ENCODE measurements at regions not wholly inside any gene's neighbourhood (a gene's known extent, or its start where the extent isn't known, plus 50 kb on each side); places are given as distances from the start of the nearest gene placed in this dataset.

DNA sequence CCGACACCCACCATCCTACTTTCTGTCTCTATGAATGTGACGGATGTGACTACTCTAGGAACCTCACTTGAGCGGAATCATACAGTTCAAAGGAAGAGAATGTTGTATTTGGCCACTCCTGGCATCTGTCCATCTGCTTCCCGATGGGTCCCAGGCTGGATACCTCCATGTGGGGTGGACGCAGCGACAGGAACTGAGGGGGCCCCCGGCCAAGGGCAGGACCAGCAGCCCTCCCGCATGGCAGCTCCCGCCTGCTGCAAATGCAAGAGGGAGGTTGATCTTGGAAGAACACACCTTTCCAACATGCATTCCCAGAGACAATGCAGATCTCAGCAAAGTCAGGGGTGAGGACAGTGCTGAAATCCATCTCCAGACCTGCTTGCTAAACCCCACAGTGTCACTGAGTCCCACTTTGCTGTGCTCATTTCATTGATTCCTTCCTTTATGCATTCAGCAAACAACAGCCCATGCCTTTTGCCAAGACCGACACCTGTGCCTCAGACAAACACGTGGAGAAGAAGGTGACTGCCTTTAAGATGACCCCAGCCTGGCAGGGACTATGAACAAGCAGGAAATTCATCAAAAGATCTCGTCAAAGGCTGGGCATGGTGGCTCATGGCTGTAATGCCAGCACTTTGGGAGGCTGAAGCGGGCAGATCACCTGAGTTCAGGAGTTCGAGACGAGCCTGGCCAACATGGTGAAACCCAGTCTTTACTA, 246.2 kb downstream of the CTTN start:
- Histone ChIP-seq H2BK12ac (ENCODE audit: insufficient read length, low read depth, low read length) (no peak overlapping the region), H3T11ph (ENCODE audit: low read length) (no peak overlapping the region), H2BK5ac (ENCODE audit: insufficient read length, low read length) (no peak overlapping the region), H3K9me3 (ENCODE audit: control insufficient read depth, low read depth, low read length) (no peaks in the 10 kb centered on the region), H3K27ac (ENCODE audit: insufficient read length, low read depth, low read length) (no peak overlapping the region), H3K79me2 (ENCODE audit: insufficient read depth, low read length) (no peaks in the 10 kb centered on the region; the same call in 1 of the 2 replicates), H3K56ac (ENCODE audit: insufficient read length, low read depth, low read length) (no peak overlapping the region), H4K91ac (ENCODE audit: insufficient read length, low read depth, low read length) (no peak overlapping the region), H3K9ac (ENCODE audit: extremely low read depth, insufficient read length, low read length) (no peak overlapping the region), H3K23me2 (ENCODE audit: insufficient read length, low read depth, low read length, poor library complexity, severe bottlenecking) (no peaks in the 10 kb centered on the region), H2AK5ac (ENCODE audit: insufficient read length, low read length) (no peak overlapping the region), H2BK120ac (ENCODE audit: low read depth, low read length, poor library complexity, severe bottlenecking) (no peak overlapping the region), H3K4me1 (ENCODE audit: insufficient read depth, low read length) (peaks cover 40% of the 10 kb centered on the region), H3K18ac (ENCODE audit: insufficient read length, low read depth, low read length) (peak overlapping the region; percentile 29), H2BK20ac (ENCODE audit: low read depth, low read length, poor library complexity, severe bottlenecking) (no peak overlapping the region), H2BK15ac (ENCODE audit: low read depth, low read length) (no peak overlapping the region), H4K8ac (replicated peaks; ENCODE audit: insufficient read length, low read depth, low read length) (no peak overlapping the region), H3K14ac (ENCODE audit: insufficient read depth, low read length) (0 out of 2 replicates have a peak overlapping the region, but pooled peaks have one; percentile 25), H3K27me3 (ENCODE audit: insufficient read depth, low read length) (no peaks in the 10 kb centered on the region), H2AFZ (ENCODE audit: low read length) (no peak overlapping the region), H3K79me1 (ENCODE audit: insufficient read depth, low read depth, low read length, poor library complexity, severe bottlenecking) (no peaks in the 10 kb centered on the region), H4K20me1 (ENCODE audit: control insufficient read depth, insufficient read depth, insufficient read length) (no peaks in the 10 kb centered on the region), H3K4ac (ENCODE audit: low read depth, low read length) (no peak overlapping the region), H4K5ac (ENCODE audit: insufficient read length, low read depth, low read length) (no peak overlapping the region), H3K4me2 (ENCODE audit: insufficient read depth, insufficient read length, low read length) (no peak overlapping the region), H3K23ac (ENCODE audit: insufficient read length, low read depth, low read length) (no peak overlapping the region)
- peaks cover 73 to 78% of the 10 kb centered on the region in 2 experiments for H3K4me1 Mint-ChIP-seq
- no CpG with 5 or more reads among the region's 15 CpGs for WGBS (ENCODE audit: extremely low coverage, insufficient read length, low lambda C conversion rate)
- H3K27ac Mint-ChIP-seq: peak overlapping the region in 2 of 3 experiments; percentile 71 to 84; a peak in 4 of 7 replicates
- TF ChIP-seq, protein P1, sequence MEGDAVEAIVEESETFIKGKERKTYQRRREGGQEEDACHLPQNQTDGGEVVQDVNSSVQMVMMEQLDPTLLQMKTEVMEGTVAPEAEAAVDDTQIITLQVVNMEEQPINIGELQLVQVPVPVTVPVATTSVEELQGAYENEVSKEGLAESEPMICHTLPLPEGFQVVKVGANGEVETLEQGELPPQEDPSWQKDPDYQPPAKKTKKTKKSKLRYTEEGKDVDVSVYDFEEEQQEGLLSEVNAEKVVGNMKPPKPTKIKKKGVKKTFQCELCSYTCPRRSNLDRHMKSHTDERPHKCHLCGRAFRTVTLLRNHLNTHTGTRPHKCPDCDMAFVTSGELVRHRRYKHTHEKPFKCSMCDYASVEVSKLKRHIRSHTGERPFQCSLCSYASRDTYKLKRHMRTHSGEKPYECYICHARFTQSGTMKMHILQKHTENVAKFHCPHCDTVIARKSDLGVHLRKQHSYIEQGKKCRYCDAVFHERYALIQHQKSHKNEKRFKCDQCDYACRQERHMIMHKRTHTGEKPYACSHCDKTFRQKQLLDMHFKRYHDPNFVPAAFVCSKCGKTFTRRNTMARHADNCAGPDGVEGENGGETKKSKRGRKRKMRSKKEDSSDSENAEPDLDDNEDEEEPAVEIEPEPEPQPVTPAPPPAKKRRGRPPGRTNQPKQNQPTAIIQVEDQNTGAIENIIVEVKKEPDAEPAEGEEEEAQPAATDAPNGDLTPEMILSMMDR (conservative IDR thresholded peaks at IDR 0.05): no peak
- peaks cover 0 to 6% (median 0%) of the 10 kb centered on the region in 3 experiments; a peak in 2 of 7 replicates for H3K36me3 Mint-ChIP-seq (ENCODE audit: insufficient read depth in 1 of 3, low read depth in 3 of 3)
- H3K9me3 Mint-ChIP-seq: no peaks in the 10 kb centered on the region
- H3K4me3 Mint-ChIP-seq: peak overlapping the region in 1 of 2 experiments; percentile 31; a peak in 1 of 5 replicates
- DNase-seq: no peak
- H3K27me3 Mint-ChIP-seq (ENCODE audit: low read depth): peaks cover 4% of the 10 kb centered on the region
